ENCODE measurements at regions not wholly inside any gene's neighbourhood (a gene's known extent, or its start where the extent isn't known, plus 50 kb on each side); places are given as distances from the start of the nearest gene placed in this dataset.

- Histone ChIP-seq H3K4me1 (no peaks in the 10 kb centered on the region), H3K27me3 (no peaks in the 10 kb centered on the region), H3K36me3 (no peaks in the 10 kb centered on the region), H3K9me3 (no peaks in the 10 kb centered on the region), H3K27ac (no peak overlapping the region), H3K4me3 (no peak overlapping the region)
- 69% methylated on average over 2 of the region's 2 CpGs for WGBS, 2 donors
- no peak for TF ChIP-seq CTCF (IDR thresholded peaks at IDR 0.05)
- no peak for TF ChIP-seq POLR2A (IDR thresholded peaks at IDR 0.05)
- intact Hi-C loops (cut with DNase I): no loop called here
- no peak for DNase-seq
Measured at GRCh38 chr5:99453196-99453595, 524.4 kb upstream of the CHD1 start.

GRCh38 chr5:99449786-99450185 lies 521.0 kb upstream of the CHD1 start:
- no peak for TF ChIP-seq CTCF (IDR thresholded peaks at IDR 0.05)
- TF ChIP-seq POLR2A (IDR thresholded peaks at IDR 0.05): no peak
- no peak overlapping the region for H3K4me3 ChIP-seq
- H3K4me1 ChIP-seq: no peaks in the 10 kb centered on the region
- H3K9me3 ChIP-seq: no peaks in the 10 kb centered on the region
- WGBS, 2 donors: 33 to 39% methylated on average over 1 to 3 of the region's 3 CpGs
- intact Hi-C loops (cut with DNase I): no loop called here
- no peaks in the 10 kb centered on the region for H3K36me3 ChIP-seq
- no peaks in the 10 kb centered on the region for H3K27me3 ChIP-seq
- H3K27ac ChIP-seq: no peak overlapping the region
- DNase-seq: no peak

- H3K4me3 ChIP-seq: no peak overlapping the region
- no peaks in the 10 kb centered on the region for H3K27me3 ChIP-seq
- DNase-seq: no peak
- H3K36me3 ChIP-seq: no peaks in the 10 kb centered on the region
- TF ChIP-seq CTCF (IDR thresholded peaks at IDR 0.05) (no peak), POLR2A (IDR thresholded peaks at IDR 0.05) (no peak)
- 56 to 60% methylated on average over 1 of the region's 1 CpG for WGBS, 2 donors
- intact Hi-C loops (cut with DNase I): no loop called here
- no peaks in the 10 kb centered on the region for H3K4me1 ChIP-seq
- H3K9me3 ChIP-seq: no peaks in the 10 kb centered on the region
- H3K27ac ChIP-seq: no peak overlapping the region
Measured at GRCh38 chr5:99445805-99446204, 517.0 kb upstream of the CHD1 start.

GRCh38 chr5:99441235-99441634 lies 512.4 kb upstream of the CHD1 start:
- Histone ChIP-seq H3K4me1 (no peaks in the 10 kb centered on the region), H3K4me3 (no peak overlapping the region), H3K36me3 (no peaks in the 10 kb centered on the region), H3K27ac (no peak overlapping the region), H3K27me3 (no peaks in the 10 kb centered on the region), H3K9me3 (no peaks in the 10 kb centered on the region)
- WGBS, 2 donors: 57 to 68% methylated on average over 3 of the region's 3 CpGs
- TF ChIP-seq POLR2A (IDR thresholded peaks at IDR 0.05): no peak
- TF ChIP-seq CTCF (IDR thresholded peaks at IDR 0.05): no peak
- intact Hi-C loops (cut with DNase I): no loop called here
- no peak for DNase-seq

GRCh38 chr5:99438619-99439018 lies 509.8 kb upstream of the CHD1 start:
- H3K4me1 ChIP-seq: no peaks in the 10 kb centered on the region
- intact Hi-C loops (cut with DNase I): no loop called here
- no peak overlapping the region for H3K4me3 ChIP-seq
- H3K27me3 ChIP-seq: no peaks in the 10 kb centered on the region
- TF ChIP-seq CTCF (IDR thresholded peaks at IDR 0.05) (no peak), POLR2A (IDR thresholded peaks at IDR 0.05) (no peak)
- no peak overlapping the region for H3K27ac ChIP-seq
- no peaks in the 10 kb centered on the region for H3K36me3 ChIP-seq
- H3K9me3 ChIP-seq: no peaks in the 10 kb centered on the region
- no peak for DNase-seq
- WGBS, 2 donors: 64 to 73% methylated on average over 7 of the region's 7 CpGs

All from esophagus squamous epithelium (tissue), 5 donors.